GM19452 (cell line): ENCODE measurements at regions not wholly inside any gene's neighbourhood (a gene's known extent, or its start where the extent isn't known, plus 50 kb on each side); places are given as distances from the start of the nearest gene placed in this dataset.

Source experiments
- ATAC-seq: cut with Tn5 transposase; IDR thresholded peaks from one replicate; pipeline ENCODE4 v1.9.1; 2021; ENCODE audit not compliant: unreplicated experiment

DNA sequence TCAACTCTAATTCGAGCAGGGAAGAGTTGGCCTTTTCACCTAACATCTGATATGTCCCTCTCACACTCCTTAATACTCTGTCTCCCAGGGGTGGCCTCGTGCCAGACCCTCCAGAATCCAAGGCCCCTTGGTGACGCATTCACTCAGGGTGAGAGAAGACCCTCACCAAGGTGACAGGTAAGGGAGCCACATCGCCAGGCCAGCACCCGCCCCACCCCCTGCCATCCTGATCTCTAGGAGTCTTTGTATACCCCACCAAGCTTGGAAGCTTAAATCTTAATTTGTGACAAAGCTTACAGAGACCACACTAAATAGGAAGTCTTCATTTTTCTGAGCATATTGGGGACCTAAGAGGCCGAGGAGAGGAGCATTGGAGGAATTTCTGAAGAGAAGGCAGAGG is 286.1 kb downstream of the IRF8 start:
- ATAC-seq = no peak

DNA sequence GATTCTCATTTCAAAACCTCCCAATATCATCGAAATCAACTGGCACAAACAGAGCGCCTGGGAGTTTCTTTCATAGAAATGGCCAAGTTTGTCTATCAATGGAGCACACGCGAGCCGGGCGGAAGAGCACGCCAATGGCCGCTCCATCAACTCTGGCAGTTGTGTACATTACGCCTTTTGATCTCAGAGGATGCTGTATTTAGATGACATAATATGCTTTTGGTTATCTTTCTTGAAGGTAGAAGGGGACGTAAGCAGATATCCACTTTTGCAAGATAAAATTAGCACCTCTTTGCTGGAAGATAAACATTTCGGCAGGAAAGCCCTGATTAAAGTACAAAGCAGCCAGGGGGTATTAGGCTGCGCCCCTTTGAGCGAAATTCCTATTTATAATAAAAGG is 287.4 kb downstream of the IRF8 start:
- ATAC-seq = no peak

DNA sequence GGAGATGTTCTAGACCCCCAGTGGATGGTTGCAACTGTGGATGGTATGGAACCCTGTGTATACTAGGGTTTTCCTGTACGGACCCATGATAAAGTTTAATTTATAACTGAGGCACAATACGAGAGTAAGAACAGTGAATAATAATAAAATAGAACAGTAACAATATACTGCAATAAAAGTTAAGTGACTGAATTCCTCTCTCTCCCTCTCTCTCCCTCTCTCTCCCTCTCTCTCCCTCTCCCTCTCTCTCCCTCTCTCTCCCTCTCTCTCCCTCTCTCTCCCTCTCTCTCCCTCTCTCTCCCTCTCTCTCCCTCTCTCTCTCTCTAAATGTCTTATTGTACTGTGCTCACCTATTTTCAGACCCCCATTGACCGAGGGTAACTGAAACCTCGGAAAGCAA is 291.0 kb downstream of the IRF8 start:
- no peak for ATAC-seq

DNA sequence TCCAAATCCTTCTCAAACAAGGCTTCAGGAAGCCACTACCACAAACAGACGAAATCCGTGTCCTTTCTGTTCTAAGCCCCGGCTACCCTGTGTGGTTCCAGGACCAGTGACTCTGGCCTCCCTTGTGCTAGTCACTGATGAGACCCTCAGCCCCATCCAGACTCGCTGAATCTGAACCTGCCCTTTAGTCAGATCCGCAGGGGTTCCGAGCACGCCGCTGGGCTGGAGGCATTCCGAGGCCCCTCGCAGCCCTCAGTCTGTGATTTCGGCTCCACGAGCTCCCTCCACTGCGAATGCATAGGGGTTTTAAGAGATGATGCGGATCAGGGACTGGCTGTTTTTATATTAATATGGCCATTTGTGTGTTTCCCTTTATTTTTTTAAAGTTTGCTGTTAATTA is 292.7 kb downstream of the IRF8 start:
- no peak for ATAC-seq

DNA sequence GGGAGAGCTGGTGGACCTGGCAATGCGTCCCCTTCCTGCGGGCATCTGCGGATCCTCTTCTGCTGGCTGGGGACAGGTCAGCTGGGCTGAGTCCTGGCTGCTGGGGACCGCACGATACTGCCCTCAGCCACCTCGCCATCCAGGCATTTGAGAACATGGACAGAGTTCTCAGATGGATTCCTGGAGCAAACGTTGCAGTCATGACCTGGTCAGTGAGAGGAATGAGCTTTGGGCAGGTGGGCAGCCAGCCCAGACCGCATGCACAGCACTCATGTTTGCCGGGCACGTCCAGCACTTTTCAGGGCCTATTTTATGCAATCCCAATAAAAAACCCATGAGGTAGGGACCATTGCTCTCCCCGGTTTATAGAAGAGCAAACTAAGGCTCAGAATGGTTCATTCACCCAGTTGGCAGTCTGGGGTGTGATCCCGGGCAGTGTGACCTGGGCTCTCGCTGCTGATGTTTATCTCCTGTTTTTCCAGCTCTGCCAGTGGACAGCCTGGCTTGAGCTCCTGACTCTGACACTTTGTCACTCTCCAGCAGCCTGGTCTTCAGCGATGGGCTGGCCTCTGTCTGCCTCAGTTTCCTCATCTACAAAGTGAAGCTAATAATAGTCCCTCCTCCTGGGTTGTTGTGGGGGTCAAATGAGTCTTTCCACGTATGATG is 294.7 kb downstream of the IRF8 start:
- ATAC-seq = no peak

DNA sequence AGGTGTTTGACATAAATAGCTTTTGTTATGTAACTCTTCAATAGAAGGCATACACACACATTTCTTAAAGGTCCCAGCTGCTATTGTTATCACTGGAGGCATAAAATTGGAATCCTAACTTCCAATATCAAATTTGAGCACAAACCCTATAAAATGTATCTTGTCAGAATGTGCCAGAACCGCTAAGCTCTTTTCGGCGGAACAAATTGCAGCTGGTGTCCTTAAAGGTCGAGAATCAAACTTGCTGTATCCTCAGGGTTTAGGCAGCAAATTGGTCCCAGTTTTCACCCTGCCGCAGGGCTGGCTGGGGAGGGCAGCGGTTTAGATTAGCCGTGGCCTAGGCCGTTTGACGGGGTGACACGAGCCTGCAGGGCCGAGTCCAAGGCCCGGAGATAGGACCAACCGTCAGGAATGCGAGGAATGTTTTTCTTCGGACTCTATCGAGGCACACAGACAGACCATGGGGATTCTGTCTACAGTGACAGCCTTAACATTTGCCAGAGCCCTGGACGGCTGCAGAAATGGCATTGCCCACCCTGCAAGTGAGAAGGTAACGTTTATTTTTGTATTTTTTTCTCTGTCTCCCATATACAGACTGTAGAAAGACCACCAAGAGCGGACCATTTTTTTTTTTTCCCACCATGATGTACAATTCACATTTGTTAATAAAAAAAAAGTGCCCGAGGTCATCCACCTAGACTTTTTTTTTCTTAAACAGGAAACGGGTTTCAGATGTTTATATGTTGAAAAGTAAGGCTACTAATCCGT is 297.1 kb downstream of the IRF8 start:
- ATAC-seq = no peak

DNA sequence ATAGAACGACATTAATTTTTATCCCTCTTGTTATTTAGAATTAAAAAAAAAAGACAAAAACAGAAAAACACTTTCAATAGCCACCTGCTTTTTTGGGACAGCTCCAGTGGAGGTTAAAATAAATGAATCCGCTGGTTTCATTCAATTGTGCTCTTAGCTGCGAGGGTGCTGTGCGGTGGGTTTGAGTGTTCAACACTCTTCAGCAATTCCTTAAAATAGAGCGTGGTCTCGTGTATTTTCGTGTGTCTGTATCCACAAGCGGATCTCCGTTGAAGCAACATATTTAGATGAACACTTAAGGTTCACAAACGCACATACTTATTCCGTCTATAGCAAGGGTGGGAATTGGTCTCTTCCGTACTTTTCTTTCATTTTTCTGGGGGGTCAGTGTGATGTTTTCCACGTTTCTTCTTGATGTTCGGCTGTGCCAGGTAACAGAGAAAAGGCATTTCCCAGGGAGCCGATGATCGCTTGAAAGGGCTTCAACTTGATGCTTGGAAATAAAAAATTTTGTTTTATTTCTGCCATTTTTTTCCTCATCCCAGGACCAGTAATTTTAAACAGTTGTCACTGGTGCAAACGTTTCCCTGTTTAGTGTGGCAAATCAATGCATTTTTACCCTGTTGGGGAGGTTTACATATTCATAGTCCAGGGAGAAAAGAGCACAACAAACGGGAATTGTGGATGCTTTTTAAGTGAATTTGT is 297.9 kb downstream of the IRF8 start:
- ATAC-seq = no peak

DNA sequence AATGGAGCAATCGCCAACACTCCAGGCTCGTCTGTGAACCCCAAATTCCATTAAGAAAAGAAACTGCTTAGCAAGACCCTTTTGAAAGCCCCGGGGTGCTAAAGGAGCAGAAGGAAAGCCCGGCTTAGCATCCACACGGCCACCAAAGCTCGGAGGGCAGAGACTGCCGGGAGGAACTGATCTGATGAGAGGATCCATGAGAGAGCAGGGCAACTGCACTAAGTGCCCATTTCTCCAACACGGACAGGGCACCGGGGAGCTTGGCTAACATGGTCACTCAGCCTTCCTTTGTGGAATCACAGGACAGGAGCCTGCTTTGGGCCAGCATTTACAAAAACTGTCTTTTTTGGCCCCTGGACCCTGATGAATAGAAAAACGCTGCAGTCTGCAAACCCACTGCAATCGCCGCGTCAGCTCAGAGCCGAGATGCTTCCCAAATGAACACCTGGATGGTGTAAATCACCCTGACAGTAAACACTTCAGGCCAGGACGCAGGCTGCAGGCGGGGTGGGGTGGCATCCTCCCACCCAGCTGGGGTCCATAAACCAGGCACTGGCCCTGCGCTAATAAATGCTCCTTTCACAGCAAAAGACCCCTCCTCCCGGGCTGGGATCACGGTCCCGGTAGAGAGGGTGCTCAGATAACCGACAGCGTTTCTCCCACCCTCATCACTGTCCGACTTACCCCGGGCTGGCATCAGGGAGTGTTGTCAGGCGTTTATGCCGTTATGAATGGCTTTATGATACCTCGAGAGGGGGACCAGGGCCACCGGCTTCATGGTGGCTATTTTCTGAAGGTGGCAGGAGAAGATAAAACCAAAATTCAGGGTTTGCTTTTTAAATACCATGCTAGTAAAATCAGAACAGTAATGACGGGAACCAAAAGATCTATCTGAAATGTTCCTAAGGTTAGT is 299.5 kb downstream of the IRF8 start:
- no peak for ATAC-seq

DNA sequence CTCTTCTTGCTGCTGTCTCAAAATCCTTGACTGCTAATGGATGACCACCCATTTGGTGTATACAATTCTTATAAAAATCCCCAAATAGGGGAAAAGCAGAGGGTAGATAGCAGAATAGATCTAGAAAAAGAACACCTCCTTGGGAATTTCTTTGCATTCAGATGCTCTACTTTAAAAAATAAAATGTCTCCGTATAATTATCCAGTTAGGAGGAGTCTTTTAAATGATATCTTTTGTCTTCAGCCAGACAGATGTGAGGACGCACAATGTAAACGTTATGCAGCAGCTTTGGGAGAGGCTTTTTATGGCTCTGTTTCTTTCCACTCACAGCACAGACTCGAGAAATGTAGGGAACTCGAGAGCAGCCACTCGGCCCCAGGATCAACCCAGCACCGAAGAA is 300.2 kb downstream of the IRF8 start:
- no peak for ATAC-seq

DNA sequence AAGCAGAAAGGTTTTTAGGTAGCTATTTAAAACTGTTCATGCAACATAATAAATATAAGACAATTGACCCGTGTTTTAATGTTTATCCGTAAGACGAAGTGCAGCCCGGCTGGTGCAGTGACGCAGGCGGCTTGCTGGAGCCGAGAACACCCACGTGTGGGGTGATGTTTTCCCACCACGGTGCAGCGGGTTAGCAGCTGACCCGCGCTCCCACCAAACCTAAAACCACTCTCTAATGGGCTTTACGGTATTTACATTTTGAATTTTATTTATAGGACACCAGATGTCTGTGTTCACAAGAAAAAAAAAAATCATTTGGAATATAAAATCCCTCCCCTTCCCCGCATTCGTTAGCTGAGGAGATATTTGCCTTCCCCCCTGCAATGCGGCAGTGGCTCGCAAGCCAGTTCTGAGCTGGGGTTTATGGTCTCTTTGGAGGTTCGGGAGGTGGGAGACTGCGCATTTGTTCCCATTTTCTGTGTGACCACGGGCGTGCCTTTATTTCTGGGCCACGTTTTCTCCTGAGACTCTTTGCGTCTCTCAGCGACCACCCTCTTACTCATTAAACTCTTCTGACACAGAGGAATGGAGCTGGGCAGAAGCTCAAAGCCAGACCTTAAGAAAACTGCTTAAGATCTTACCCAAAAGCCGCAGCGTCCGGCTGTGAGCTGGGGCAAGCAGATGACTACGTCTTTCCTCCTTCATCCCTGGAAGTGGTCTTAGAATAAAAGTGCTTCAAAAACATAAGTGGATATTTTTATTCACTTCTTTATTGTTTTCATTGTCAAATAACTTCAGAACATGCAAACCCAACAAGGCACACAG is 301.1 kb downstream of the IRF8 start:
- ATAC-seq = no peak

DNA sequence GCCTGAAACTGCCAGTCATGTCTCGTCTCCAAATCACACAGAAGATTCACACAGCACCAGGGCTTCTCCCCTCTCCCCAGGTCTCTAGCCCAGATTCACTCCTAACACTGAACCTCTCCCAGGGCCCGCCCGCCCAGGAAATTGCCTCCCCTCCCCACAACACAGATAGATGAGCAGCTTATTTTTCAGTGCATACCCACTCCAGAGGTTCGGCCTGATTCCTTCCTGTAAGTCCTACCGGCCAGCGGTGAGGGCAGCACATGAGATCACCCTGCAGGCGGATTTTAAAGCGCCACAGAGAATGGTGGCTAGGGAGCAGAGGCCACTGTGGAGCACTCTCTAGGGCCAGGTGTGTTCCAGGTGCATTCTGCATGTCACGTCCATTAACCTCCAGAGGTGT is 301.8 kb downstream of the IRF8 start:
- ATAC-seq = no peak

DNA sequence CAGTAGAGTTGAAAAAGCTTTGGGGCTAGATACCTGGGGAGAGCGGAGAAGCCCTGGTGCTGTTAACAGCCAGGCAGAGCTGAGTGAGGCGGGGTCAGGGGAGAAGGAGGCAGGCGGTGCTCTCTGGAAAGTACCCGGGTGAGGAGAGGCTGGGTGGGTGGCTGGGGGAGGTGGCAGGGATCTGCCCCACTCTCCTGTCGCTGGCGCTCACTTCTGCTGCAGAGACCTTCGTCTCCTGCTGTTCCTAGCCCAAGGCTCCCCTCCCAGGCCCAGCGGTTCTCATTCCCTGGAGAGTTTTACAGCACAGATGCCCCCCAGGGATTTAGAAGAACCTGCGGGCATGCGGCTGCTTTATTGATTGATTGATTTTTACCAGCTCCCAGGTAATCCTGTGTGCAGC is 302.8 kb downstream of the IRF8 start:
- ATAC-seq = no peak

DNA sequence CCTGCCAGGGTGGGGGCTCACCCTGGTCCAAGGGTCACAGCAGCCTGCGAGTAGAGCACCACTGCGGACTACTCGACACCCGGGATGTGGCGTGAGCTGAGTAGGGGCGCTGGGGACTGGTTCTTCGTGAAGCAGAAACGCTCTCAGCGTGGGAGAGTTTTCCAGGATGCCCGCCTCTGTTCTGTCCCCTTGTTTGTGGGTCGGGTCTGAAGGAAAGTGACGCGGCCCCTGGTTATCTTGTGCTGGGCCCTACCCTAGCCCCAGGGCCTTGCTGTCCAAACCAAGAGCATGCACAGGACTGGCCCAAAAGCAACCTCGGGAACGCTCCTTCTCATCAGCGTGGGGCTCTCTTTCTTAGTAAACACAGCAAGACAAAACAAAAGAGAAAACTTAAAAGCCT is 303.3 kb downstream of the IRF8 start:
- no peak for ATAC-seq

DNA sequence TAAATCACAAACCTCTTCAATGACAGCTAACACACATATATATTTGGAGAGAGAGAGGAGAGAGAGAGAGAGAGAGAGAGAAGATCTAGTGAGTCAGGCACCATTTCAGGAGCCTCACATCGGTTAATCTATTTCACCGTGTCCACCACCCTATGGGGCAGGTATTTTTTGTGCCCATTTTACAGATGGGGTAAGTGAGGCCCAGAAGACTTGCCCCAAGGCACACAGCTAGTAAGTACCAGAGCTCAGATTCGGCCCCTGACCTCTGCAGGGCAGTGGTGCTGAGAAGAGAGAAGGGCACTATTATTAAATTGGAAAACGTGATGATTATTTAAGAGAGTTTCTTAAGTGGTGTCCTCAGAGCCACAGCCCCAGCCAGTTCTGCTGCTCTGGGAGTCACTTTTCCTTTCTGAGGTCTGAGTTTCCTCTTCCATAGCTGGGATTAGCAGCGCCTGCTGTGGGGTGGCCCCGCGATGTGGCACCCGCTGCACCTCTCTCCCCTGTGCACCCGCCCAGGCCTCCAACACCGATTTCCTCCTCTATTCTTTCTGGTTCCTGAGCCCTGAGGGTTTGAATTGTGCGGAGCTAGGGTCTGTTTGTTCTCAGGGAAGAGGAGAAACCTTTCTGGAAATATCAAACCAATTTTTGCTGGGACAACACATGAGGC is 303.9 kb downstream of the IRF8 start:
- no peak for ATAC-seq

DNA sequence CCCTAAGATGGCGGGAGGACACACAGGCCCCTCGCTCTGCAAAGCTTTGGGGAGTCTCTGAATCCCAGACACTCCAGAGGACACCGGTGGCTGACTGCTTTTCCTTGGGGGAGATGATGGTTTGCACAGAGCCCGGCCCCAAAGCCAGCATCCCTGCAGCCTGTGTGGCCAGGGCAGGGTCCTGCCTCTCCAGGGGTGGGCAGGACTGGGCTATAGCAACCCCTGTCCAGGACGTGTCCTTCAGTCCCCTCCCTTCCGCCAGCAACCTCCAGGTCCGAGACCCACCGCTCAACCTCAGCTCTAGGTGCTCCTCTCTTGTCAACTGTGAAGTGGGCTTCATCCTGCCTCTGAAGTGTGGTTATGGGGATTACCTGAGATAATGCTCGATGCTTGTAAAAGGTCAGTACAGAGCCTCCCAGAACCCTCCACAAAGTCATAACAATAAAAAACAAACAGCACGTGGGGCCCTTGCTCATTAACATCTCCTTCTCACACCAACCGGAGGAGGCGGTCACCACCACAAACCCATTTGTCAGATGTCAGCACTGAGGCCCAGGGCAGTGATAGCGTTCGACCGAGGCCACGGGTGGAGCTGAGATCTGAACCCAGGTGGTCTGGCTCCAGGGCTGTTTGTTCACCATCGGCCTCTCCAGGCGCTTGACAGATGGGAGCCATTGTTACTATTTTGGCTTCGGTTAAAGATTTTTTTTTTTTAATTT is 304.8 kb downstream of the IRF8 start:
- ATAC-seq = no peak

DNA sequence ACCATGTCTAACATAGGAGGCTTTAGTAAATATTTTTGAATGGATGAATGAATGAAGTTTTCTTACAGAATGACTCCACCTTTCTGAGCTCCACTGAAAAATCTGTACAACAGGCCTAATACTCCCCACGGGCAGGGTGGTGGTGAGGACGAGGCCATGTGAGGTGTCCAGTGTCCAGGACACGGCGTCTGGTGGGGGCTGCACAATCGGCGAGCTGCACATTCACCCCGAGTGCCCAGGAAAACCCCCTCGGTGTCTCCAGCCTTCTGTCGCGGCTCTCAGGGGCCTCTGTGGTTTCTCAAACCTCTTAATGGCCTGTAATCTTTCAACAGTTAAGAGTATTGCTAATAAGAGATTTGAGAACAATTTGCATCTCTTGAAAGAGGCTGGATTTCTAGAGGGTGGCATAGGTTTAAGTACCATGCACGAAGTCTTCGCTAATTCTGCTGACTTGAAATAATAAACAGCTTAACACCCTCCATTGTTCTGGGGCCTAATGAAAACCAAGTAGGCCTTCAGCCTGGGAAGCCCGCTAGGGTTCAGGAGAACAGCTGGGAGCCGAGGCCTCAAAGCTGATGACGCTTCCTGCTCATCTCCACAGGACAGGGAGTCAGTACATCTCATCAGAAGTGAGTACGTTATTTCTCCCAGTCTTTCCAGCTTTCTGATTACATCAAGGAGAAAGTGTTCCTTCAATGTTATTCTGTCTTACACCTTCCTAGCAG is 304.6 kb upstream of the FOXF1 start:
- no peak for ATAC-seq

DNA sequence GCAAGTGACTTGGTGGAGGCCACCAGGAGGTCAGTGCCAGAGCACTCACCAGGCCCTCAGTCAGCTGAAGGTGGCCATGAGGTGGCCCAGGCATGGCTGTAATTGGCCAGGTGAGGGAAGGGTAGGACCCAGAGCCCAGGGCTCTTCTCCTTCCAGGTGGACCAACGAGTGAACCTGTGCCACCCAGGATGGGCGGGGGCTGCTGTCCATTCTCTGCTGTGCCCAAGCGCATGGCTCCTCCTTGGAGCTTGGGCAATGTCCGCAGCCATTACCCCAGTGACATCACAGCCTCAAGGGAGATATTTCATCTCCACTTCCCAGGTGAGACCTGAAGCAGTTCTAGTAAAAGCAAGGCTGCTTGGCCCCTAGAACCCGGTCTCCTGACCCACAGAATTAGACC is 303.0 kb upstream of the FOXF1 start:
- ATAC-seq = no peak

DNA sequence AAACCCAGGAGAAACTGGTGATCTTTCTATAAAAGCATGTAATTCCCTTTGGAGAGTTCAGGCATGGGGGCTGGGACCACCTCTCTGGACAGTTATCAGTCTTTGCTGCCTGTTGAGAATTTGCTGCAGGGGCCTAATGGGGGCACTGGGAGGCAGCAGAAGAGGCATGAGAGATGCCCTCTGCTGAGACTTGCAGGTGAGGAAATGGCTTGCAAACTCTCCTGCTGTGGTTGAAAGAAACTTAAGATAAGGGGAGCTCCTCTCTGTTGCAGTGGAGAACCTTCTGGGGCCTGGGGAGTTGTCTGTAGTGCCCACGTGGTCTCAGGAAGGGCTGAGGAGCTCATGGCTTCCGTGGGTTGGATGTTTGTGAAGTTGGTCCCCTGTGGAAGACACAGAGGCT is 301.1 kb upstream of the FOXF1 start:
- no peak for ATAC-seq
